Fibroblast of skin of right quadriceps (primary cell): ENCODE measurements at regions not wholly inside any gene's neighbourhood (a gene's known extent, or its start where the extent isn't known, plus 50 kb on each side); places are given as distances from the start of the nearest gene placed in this dataset.

Source experiments
- DNase-seq: peaks from one replicate; pipeline ENCODE4 v3.0.0-alpha.2; 2013

DNA sequence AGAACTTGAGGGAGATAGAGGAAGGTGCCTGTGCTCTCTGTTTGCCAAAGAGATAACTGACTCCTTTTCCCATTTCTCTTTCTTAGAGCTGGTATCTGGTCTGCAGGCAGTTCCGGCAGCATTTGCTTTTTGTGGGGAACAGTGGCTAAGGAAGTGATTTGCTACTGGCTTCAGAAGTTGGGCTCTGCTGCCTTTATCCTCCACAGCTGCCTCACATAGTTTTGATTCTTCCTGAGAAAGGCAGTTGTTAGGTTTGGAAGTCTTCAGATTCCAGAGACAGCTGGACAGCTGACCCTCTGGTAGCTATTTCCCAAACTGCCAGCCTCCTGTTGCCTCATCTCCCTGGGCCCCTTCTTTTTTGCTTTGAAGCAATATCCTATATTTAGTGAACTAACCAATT, 62.6 kb upstream of the MACF1 start:
- DNase-seq, result peak; percentile 56

DNA sequence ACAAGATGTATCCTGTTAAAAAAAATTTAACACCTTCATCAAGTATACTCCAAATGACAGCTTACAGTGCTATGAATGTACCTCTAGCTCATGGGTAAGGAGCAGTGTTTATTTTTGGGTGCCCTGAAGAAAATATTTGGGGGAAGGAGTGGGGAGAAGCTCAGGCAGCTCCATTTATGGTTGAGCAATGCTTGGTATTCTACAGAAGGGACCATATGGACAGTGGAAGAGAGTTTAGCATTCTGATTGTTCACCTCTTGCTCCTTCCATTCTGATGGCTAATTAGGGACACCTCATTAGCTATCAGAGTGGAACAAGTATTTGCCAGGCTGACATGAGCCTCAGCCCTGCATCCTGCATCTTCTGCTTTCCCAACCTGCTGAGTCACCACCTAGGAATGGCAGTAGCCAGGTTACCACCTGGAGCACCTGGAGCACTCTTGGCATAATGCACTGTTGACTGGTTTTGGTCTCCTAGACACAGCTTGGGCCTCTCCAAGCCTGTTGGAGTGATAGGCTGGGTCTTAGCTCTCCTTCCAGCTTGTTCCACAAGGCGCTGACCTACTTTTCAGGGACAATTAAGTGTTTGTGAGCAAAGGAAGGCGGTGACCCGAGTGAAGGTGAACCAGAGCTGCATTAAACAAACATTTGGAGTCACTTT, 62.0 kb upstream of the MACF1 start:
- DNase-seq, result no peak

DNA sequence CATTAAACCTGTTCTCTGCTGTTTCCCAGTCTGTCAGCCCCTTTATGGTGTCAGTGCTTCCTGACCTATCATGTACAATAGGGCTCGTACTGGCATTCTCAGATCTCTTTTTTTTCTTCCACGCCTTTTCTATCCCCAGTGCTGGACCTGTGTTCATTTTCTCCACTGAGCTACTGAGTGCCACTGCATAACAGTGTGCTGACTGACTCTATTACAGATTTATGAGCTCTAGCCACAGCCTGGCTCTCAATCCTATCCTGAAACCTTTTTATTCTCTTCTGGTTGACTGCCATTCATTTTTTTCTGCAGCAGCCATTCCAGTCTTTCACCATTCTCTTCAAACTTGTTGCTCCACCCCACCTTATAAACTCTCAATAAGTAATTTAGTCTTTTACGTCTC, 59.6 kb upstream of the MACF1 start:
- peak; percentile 30 for DNase-seq

DNA sequence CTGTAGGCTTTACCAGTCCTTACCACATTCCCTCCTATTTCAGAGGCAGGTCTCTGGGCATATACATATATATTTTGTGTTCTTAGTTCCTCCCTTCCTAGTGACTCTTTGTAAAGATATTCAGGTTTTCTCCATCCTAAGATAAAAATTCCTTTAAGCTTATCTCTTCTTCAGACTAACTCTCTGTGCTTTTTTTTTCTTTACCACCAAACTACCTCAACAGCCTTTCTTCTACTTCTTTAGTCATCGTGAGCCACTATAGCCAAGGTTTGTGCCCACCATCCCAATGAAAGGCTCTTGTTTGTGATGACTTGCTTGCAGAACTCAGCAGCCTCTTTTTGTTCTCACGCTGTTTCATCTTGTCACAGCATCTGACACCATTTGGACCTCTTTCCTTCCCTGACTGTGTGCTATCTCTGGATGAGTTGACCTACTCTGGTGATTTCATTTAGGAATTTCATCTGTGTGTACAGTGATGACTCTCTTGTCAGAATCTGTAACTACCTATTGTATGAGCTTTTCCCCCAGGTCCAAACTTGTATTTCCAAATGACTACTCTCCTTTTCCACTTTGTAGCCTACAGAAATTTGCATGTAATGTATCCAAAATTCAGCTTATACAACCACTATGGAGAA, 59.0 kb upstream of the MACF1 start:
- no peak for DNase-seq

DNA sequence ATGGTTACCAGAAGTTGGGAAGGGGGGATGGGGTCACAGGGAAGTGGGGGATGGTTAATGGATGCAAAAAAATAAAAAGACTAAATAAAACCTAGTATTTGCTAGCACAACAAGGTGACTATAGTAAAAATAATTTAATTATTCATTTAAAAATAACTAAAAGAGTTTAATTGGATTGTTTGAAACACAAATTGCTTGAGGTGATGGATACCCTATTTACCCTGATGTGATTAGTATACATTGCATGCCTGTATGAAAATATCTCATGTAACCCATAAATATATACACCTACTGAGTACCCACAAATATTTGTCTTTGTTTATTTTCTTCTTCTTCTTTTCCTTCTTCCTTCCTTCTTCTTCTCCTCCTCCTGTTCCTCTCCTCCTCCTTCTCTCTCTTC, 57.8 kb upstream of the MACF1 start:
- no peak for DNase-seq

DNA sequence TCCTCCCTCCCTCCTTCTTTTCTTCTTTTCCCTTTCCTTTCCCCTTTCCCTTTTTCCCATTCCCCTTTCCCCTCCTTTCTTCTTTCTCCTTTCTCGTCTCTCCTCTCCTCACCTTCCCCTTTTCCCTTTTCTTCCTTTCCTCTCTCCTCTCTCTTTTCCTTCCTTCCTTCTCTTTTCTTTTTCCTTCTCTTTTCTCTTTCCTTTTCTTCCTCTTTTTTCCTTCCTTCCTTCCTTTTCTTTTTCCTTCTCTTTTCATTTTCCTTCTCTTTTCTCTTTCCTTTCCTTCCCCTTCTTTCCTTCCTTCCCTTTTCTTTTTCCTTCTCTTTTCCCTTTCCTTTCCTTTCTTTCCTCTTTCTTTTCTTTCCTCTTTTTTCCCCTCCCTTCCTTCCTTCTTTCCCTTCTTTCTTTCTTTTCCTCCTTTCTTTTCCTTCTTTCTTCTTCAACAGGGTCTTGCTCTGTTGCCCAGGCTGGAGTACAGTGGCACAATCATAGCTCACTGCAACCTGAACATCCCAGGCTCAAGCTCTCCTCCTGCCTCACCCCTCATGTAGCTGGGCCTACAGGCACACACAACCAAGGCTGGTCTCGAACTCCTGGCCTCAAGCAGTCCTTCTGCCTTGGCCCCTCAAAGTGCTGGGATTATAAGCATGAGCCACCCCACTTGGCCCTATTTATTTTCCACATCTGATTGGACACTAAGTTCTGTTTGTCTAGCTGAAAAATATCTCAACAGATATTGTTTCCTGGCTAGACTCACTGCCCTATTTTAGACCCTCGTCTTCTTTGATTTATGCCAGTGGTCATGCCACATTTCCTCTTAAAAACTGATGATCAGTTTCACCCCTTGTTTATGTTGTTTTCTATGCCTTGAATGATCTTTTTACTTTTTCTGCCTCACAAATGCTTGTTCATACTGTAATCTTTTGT, 57.1 kb upstream of the MACF1 start:
- no peak for DNase-seq

DNA sequence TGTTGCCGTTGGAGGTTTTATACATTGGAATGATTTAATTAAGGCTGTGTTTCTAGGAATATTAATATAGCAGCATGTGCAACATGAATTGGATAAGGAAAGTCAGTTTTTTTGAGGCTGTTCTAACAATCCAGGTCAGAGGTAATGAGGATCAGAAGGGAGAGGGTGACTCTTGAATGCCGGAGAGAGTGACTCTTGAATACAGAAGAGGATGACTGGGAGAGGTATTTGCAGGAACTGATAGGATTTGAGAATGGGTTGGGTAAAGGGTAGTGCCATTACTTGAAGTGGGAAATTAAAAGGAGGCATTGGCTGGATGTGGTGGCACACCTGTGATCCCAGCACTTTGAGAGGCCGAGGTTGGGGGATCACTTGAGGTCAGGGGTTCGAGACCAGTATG, 55.6 kb upstream of the MACF1 start:
- DNase-seq, result no peak

DNA sequence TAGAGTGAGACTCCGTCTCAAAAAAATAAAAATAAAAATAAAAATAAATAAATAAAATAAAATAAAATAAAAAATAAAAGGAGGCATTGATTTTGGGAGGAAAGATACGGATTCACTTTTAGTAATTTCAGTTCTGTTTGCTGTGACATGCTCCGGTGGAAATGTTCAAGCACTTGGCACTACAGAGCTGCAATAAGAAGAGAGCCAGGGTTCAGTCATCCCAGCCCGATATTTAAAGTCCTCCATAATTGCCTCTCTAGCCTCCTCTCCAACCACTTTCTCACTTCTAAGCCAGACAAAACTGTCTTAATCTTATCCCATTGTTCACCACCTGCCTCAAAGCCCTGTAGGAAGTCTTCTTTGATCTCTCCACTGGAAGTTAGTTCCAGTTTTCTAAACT, 55.0 kb upstream of the MACF1 start:
- no peak for DNase-seq

DNA sequence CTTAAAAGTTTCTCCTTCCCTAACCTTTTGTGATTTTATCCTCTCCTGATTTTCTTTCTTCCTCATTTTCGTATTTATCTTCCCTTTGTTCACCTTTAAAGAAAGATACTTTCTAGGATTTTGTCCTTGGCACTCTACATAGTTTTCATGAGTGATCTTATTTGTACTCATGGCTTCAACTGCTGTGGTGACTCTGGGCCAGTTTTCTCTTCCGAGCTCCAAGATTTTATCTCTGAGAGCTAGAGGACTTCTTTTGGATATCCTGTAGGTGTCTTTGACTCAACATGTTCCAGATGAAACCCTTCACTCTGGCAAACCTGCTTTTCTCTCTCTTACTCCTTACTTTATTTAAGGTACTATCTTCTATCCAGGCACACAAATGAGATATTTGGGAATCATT, 53.7 kb upstream of the MACF1 start:
- no peak for DNase-seq

DNA sequence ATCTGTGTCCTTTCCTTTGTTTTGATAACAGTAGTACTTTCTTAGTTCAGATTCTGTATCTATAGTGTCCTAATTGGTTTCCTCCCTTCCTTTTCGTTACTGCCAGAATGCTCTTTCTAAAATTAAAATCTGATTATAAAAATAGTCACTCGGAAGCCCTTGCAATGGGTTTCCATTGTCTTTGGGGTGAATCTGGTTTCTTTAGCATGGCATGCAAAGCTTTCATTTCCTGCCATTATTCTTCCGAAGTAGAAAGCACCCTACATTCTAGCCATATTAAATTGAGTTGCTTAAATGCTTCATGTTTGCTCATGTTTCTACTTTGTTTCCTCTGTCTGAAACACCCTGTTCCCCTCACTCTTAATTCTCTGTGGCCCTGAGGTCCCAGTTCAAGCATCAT, 53.2 kb upstream of the MACF1 start:
- DNase-seq, result no peak

DNA sequence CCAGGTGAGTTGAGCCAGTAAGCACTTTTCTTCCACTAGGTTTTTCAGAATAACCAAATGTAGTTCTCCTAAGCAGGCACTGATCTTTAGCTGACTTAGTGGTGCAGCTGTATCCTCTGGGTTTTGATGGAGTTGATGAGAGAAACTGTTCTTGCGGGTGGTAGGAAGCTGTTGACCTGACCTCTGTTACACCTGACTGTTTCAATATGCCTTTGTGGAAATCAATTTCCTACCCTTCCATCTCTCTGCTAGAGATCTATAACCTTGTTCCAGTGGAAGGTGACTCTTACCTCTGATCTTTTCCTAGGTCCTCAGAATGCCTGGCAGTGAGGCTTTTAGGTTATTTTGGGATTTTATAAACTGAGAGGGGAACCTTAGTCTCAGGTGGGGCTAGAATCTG, 51.6 kb upstream of the MACF1 start:
- no peak for DNase-seq

DNA sequence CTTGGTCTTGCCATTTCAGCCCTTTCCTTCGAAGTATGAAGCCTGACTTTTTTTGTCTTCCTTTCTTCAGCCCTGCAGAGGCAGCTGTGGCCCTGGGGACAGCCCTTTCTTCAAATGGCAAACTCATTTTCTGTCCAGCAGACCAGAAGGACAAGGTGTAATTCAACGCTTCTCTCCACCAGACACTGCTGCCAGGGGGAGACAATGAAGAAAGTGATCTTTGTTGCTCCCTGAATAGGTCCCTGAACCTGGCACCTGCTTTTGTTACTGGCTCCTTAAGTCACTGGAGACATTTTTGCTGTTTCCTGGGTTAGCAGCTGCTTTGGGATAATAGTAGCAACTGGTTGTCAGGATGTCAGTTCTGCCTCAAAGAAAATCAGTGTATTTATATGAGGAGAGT, 50.8 kb upstream of the MACF1 start:
- no peak for DNase-seq

DNA sequence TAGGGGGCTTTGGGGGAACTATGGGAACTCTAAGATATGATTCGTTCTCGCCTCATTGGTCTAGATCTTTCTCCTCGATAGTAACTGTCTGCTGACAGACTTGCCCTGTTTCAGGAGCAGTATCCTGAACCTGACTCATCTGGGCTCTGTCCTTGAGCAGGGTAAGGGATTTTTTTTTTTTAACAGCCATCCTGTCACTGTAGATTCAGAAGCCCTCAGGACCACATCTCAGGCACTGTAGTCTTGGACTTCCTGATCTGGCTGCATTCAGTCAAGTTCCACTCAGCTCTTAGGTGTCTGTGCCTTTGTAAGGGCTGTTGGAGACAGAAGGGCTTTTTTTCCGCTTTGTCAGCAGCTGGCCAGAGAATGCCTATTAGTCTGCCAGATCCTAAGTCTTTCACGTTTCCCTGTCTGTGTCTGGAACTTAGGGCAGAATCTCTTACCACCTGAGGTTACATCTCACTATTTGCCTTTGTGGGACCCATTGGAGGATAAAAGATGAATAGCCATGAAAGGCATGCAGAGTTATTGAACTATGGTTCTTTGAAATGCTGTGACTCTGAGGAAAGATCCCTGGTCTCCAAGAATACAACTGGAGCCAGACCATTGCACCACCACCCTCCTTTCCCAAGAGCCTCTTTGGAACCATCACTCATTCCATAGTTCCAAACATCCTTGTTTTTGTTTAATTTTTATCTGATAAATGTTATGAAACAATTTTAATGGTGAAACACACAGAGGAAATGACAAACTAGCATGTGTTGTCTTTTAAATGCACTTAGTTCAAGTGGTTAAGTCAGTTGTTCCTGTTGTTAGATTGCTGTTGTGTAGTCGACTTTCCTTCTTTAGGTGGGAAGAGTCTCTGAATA, 49.7 kb upstream of the MACF1 start:
- DNase-seq, result peak; percentile 82
